ENCODE measurements at regions not wholly inside any gene's neighbourhood (a gene's known extent, or its start where the extent isn't known, plus 50 kb on each side); places are given as distances from the start of the nearest gene placed in this dataset.

DNA sequence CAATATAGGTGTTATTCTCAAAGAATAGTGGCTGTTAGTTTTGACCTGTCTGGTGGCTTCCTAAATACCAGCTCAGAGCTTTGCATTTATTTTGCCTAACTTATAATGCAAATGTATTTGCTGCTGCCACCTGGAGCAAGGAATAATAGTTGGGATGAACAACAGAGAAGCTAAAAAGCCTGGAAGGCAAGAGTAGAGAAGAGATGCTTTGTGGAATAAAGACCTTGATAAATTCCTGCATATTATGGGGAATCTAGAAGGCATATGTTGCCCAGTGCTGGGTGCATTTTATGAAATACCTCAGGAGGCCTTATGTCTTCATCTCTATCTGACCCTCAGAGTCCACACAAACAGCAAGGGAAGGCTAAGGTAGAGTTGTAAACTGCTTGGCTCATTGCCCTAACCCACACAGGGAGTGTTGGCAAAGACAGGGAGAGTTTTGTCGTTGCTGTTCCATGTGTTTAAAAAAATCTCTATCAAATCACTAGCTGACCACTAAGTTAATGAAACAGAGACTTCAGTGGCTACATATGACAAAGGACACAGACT, 53.7 kb upstream of the SCAF11 start:
- no peak overlapping the region for H3K4me2 ChIP-seq (ENCODE audit: low read length)
- TF ChIP-seq, protein P1, sequence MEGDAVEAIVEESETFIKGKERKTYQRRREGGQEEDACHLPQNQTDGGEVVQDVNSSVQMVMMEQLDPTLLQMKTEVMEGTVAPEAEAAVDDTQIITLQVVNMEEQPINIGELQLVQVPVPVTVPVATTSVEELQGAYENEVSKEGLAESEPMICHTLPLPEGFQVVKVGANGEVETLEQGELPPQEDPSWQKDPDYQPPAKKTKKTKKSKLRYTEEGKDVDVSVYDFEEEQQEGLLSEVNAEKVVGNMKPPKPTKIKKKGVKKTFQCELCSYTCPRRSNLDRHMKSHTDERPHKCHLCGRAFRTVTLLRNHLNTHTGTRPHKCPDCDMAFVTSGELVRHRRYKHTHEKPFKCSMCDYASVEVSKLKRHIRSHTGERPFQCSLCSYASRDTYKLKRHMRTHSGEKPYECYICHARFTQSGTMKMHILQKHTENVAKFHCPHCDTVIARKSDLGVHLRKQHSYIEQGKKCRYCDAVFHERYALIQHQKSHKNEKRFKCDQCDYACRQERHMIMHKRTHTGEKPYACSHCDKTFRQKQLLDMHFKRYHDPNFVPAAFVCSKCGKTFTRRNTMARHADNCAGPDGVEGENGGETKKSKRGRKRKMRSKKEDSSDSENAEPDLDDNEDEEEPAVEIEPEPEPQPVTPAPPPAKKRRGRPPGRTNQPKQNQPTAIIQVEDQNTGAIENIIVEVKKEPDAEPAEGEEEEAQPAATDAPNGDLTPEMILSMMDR (IDR thresholded peaks at IDR 0.05): no peak
- no peak overlapping the region for H3K27ac ChIP-seq
- no peak overlapping the region for H2AFZ ChIP-seq
- no peak overlapping the region for H3K9ac ChIP-seq
- H3K79me2 ChIP-seq: no peaks in the 10 kb centered on the region
- no peak overlapping the region for H3K4me3 ChIP-seq (ENCODE audit: low read depth, low read length)
- H3K36me3 ChIP-seq (ENCODE audit: control insufficient read depth, insufficient read depth, low read length): no peaks in the 10 kb centered on the region
- H3K27me3 ChIP-seq (ENCODE audit: control insufficient read depth, insufficient read depth, low read length): no peaks in the 10 kb centered on the region
- no peaks in the 10 kb centered on the region for H3K4me1 ChIP-seq
- H3K9me3 ChIP-seq (ENCODE audit: control insufficient read depth, low read length): no peaks in the 10 kb centered on the region

All from parathyroid adenoma (tissue), 2 donors.